ENCODE measurements at regions not wholly inside any gene's neighbourhood (a gene's known extent, or its start where the extent isn't known, plus 50 kb on each side); places are given as distances from the start of the nearest gene placed in this dataset.

- no peak for DNase-seq
- intact Hi-C loops (cut with DNase I) = no loop called here
- H3K4me3 ChIP-seq = no peak overlapping the region
- no peak overlapping the region for H3K27ac ChIP-seq
- H3K4me1 ChIP-seq = no peaks in the 10 kb centered on the region
- 60 to 78% methylated on average over 3 of the region's 3 CpGs for WGBS, 2 donors
- H3K27me3 ChIP-seq = no peaks in the 10 kb centered on the region
- TF ChIP-seq POLR2A (IDR thresholded peaks at IDR 0.05) = no peak
- no peak for TF ChIP-seq EP300 (IDR thresholded peaks at IDR 0.05)
- no peak for TF ChIP-seq CTCF (IDR thresholded peaks at IDR 0.05)
- TF ChIP-seq POLR2AphosphoS5 (IDR thresholded peaks at IDR 0.05) = no peak
- no peaks in the 10 kb centered on the region for H3K9me3 ChIP-seq
- H3K36me3 ChIP-seq = no peaks in the 10 kb centered on the region
Measured at GRCh38 chr15:95350908-95351307, 979.6 kb upstream of the NR2F2 start.

GRCh38 chr15:95352631-95353187 is 977.8 kb upstream of the NR2F2 start:
- no peaks in the 10 kb centered on the region for H3K36me3 ChIP-seq
- H3K4me3 ChIP-seq = no peak overlapping the region
- no peak for DNase-seq
- TF ChIP-seq CTCF (IDR thresholded peaks at IDR 0.05) = no peak
- TF ChIP-seq EP300 (IDR thresholded peaks at IDR 0.05) = no peak
- TF ChIP-seq POLR2A (IDR thresholded peaks at IDR 0.05) = no peak
- no peak for TF ChIP-seq POLR2AphosphoS5 (IDR thresholded peaks at IDR 0.05)
- WGBS, 2 donors = 90% methylated on average over 9 of the region's 9 CpGs
- intact Hi-C loops (cut with DNase I) = no loop called here
- no peaks in the 10 kb centered on the region for H3K27me3 ChIP-seq
- H3K4me1 ChIP-seq = no peaks in the 10 kb centered on the region
- no peaks in the 10 kb centered on the region for H3K9me3 ChIP-seq
- no peak overlapping the region for H3K27ac ChIP-seq

- WGBS, 2 donors = 80 to 87% methylated on average over 1 of the region's 1 CpG
- H3K9me3 ChIP-seq = no peaks in the 10 kb centered on the region
- H3K36me3 ChIP-seq = no peaks in the 10 kb centered on the region
- no peaks in the 10 kb centered on the region for H3K27me3 ChIP-seq
- no peak overlapping the region for H3K27ac ChIP-seq
- intact Hi-C loops (cut with DNase I) = no loop called here
- no peak for TF ChIP-seq POLR2A (IDR thresholded peaks at IDR 0.05)
- no peak for TF ChIP-seq EP300 (IDR thresholded peaks at IDR 0.05)
- no peak for TF ChIP-seq POLR2AphosphoS5 (IDR thresholded peaks at IDR 0.05)
- TF ChIP-seq CTCF (IDR thresholded peaks at IDR 0.05) = no peak
- no peak overlapping the region for H3K4me3 ChIP-seq
- no peak for DNase-seq
- no peaks in the 10 kb centered on the region for H3K4me1 ChIP-seq
Measured at GRCh38 chr15:95353512-95353911, 977.0 kb upstream of the NR2F2 start.

- peaks cover 0 to 3% (median 0%) of the 10 kb centered on the region in 4 donors for H3K9me3 ChIP-seq
- WGBS, 2 donors = 43 to 66% methylated on average over 5 of the region's 5 CpGs
- no peaks in the 10 kb centered on the region for H3K4me1 ChIP-seq
- H3K27me3 ChIP-seq = no peaks in the 10 kb centered on the region
- intact Hi-C loops (cut with DNase I) = no loop called here
- H3K36me3 ChIP-seq = no peaks in the 10 kb centered on the region
- H3K27ac ChIP-seq = no peak overlapping the region
- H3K4me3 ChIP-seq = no peak overlapping the region
- TF ChIP-seq POLR2A (IDR thresholded peaks at IDR 0.05) (no peak), CTCF (IDR thresholded peaks at IDR 0.05) (no peak), EP300 (IDR thresholded peaks at IDR 0.05) (no peak), POLR2AphosphoS5 (IDR thresholded peaks at IDR 0.05) (no peak)
- DNase-seq = no peak
Measured at GRCh38 chr15:95359966-95360365, 970.5 kb upstream of the NR2F2 start.

- H3K4me1 ChIP-seq = no peaks in the 10 kb centered on the region
- H3K4me3 ChIP-seq = no peak overlapping the region
- H3K27ac ChIP-seq = no peak overlapping the region
- peaks cover 0 to 3% (median 0%) of the 10 kb centered on the region in 4 donors for H3K9me3 ChIP-seq
- 60 to 74% methylated on average over 3 of the region's 3 CpGs for WGBS, 2 donors
- no peak for DNase-seq
- no peaks in the 10 kb centered on the region for H3K27me3 ChIP-seq
- TF ChIP-seq POLR2AphosphoS5 (IDR thresholded peaks at IDR 0.05) (no peak), EP300 (IDR thresholded peaks at IDR 0.05) (no peak), CTCF (IDR thresholded peaks at IDR 0.05) (no peak), POLR2A (IDR thresholded peaks at IDR 0.05) (no peak)
- intact Hi-C loops (cut with DNase I) = no loop called here
- H3K36me3 ChIP-seq = no peaks in the 10 kb centered on the region
Measured at GRCh38 chr15:95362306-95362705, 968.2 kb upstream of the NR2F2 start.
